ENCODE measurements at regions not wholly inside any gene's neighbourhood (a gene's known extent, or its start where the extent isn't known, plus 50 kb on each side); places are given as distances from the start of the nearest gene placed in this dataset.

- TF ChIP-seq POLR2A (IDR thresholded peaks at IDR 0.05) (no peak), CTCF (IDR thresholded peaks at IDR 0.05 in 8 of 11, conservative IDR thresholded peaks at IDR 0.05 in 3 of 11) (no peak), POLR2AphosphoS5 (IDR thresholded peaks at IDR 0.05) (no peak)
These were observed 878.7 kb upstream of the TENM3 start for GRCh38 chr4:181364504-181364903.
